GM13977 (cell line): ENCODE measurements at regions not wholly inside any gene's neighbourhood (a gene's known extent, or its start where the extent isn't known, plus 50 kb on each side); places are given as distances from the start of the nearest gene placed in this dataset.

Experiments used
- DNase-seq: peaks from one replicate; pipeline ENCODE4 v3.0.0; 2012; ENCODE audit warnings: low spot score
- in situ Hi-C: fragments of 300-500 bp; cut with MboI; formaldehyde crosslinking; loops from one replicate; pipeline ENCODE4 v1.12.0; 2022; ENCODE audit warnings: low sequenced_read_pairs, low pct_unique_long_range_greater_than_20kb, mixed read lengths, inconsistent platforms; ENCODE audit not compliant: unreplicated experiment
- TF ChIP-seq, protein P1 (sequence below): IDR thresholded peaks from 2 replicates; pipeline ENCODE4 v1.5.1; 2012; ENCODE audit warnings: mild to moderate bottlenecking, control low read depth; ENCODE audit not compliant: insufficient read depth; ENCODE audit errors: extremely low read depth, missing control alignments

DNA sequence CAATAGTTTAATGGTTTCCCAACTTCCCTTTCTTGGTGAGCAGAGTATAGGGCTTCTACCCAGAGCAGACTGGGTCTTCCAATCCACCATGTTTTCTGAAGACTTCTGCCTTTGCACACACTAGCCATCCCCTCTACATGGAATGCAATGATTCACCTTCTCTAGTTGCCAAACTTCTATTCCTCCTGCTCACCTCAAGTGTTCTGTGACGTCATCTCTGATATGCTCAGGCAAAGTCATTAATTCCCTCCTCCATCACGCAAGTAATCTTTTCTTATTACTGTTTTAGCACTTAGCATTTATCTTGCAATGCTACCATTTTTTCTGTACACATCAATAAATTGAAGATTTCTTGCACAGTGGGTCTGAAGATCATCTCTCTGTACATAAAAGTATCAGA lies 174.2 kb downstream of the RBM26 start:
- in situ Hi-C loops: no loop called here
- DNase-seq: no peak

DNA sequence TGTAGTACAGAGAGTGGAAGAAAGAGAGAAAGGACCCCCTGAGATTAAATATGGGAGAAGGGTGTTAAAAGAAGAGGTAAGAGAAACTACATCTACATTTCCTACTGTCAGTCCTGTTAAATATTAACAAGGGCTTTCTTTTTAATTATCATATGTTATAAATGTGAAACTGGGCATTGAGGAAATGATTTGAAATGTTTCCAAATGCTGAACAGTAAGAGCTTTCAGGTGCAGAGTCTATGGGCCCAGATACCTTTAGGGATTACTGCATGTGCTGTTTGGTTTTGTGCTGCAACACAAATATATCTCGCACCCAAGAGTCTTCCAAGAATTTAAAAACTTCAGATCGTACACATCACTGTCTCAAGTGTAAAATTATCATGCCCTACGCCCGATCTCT lies 176.3 kb downstream of the RBM26 start:
- TF ChIP-seq, protein P1, sequence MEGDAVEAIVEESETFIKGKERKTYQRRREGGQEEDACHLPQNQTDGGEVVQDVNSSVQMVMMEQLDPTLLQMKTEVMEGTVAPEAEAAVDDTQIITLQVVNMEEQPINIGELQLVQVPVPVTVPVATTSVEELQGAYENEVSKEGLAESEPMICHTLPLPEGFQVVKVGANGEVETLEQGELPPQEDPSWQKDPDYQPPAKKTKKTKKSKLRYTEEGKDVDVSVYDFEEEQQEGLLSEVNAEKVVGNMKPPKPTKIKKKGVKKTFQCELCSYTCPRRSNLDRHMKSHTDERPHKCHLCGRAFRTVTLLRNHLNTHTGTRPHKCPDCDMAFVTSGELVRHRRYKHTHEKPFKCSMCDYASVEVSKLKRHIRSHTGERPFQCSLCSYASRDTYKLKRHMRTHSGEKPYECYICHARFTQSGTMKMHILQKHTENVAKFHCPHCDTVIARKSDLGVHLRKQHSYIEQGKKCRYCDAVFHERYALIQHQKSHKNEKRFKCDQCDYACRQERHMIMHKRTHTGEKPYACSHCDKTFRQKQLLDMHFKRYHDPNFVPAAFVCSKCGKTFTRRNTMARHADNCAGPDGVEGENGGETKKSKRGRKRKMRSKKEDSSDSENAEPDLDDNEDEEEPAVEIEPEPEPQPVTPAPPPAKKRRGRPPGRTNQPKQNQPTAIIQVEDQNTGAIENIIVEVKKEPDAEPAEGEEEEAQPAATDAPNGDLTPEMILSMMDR: no peak
- in situ Hi-C loops: no loop called here
- no peak for DNase-seq

More for the DNA sequence above, 174.2 kb downstream of the RBM26 start:
- TF ChIP-seq, protein P1: no peak

DNA sequence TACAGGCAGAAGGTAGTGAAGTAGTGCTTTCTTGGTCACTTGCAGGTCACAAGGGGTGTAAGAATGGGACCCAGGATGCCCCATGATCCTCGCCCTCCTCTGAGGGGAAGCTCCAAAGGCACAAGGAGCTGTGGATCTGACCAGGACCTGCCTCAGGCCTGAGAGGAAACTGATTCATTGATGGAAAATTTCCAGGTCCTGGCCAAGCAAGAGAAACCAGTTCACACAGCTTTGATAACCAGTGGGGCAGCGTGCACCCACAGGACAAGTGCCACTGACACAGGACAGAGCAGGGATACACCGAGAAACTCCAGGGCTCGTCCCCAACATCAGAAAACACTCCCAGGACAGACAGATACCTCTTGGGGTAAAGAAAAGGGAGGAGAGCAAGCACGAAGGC lies 177.1 kb downstream of the RBM26 start:
- in situ Hi-C loops: no loop called here
- no peak for DNase-seq
- TF ChIP-seq, protein P1: no peak

DNA sequence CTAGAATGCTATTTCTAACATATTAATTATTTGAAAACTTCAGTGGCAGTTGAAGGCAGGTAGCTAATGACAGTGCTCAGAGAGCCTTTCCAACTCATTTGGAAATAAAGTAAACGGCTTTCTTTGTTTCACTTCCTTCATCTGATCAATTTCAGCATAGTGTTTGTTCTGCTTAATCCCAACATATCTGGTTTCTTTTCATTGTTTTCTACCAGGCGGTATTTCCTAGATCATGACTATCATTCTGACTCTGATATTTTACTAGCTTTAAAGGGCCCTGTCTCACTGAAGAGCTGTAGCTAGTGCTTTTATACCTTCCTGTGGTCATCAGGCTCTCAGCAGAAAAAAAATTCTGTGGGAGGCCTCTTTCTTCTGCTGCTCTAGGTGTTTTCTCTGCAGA lies 178.6 kb downstream of the RBM26 start:
- peak; percentile 27 for DNase-seq
- in situ Hi-C loops: no loop called here
- TF ChIP-seq, protein P1: no peak

DNA sequence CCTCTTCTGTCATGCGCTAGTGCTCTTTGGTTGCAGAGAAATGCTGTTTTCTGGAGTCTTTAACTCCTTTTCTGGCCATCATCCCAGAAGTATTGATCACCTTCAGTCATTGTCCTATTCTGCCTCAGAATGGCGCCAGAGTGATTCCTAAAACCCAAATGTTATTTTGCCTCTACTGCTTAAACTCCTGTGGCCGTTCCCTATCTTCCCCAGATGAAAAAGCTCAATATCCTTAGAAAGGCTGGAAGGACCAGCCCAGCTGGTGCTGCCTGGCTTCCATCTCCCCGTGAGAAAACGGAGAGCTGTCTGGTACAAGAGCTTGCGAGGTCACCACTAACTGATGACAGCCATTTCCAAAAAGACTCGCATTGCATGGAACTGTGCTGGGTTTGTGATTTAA lies 179.1 kb downstream of the RBM26 start:
- DNase-seq: no peak
- in situ Hi-C loops: no loop called here
- TF ChIP-seq, protein P1: no peak

DNA sequence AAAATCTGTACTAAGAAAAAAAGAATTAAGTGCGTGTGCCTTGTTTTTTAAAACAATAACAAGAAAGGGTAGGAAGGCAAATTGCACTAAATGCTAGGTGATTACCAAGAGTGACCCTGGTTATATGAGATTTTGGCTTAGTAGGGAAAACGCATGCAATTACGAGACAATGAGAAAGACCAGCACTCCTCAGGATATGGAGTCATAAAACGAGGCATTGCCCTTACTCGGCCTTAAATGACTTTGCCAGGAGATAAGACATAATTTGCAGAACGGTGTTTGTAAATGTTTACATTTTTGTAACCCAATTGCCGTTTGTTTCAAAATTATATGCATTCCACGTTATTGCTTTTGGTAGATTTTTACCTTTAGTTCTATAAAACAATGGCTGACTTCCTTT lies 179.8 kb downstream of the RBM26 start:
- in situ Hi-C loops: no loop called here
- DNase-seq: no peak
- TF ChIP-seq, protein P1: no peak
